Mucosa of descending colon (tissue), 3 donors: ENCODE measurements at regions not wholly inside any gene's neighbourhood (a gene's known extent, or its start where the extent isn't known, plus 50 kb on each side); places are given as distances from the start of the nearest gene placed in this dataset.
A peak's percentile ranks its signal among the peaks of the same experiment; 100 is the strongest.
"Not testable (repeated sequence)": the region's sequence is repeated elsewhere in the genome, so short reads cannot be mapped to it uniquely, and the experiment has no call there.

Source experiments
- ATAC-seq: fragments of 200-7000 bp; cut with Tn5 transposase; one replicate; pipeline ENCODE4 v1.9.1; 2020; ENCODE audit warnings: mild to moderate bottlenecking, moderate library complexity
- DNase-seq, 3 donors: peaks; one replicate each; pipeline ENCODE4 v3.0.0-alpha.2; 2020
- H3K36me3 ChIP-seq: fragments of 200-600 bp; one replicate; pipeline ENCODE4 v1.8.0; 2021; ENCODE audit warnings: low read depth, mild to moderate bottlenecking
- H3K4me1 ChIP-seq: fragments of 200-600 bp; one replicate; pipeline ENCODE4 v1.8.0; 2021; ENCODE audit warnings: low read depth, mild to moderate bottlenecking
- H3K4me3 ChIP-seq: fragments of 200-600 bp; one replicate; pipeline ENCODE4 v1.8.0; 2021; ENCODE audit warnings: mild to moderate bottlenecking
- H3K9me3 ChIP-seq: fragments of 200-600 bp; one replicate; pipeline ENCODE4 v1.8.0; 2021; ENCODE audit warnings: mild to moderate bottlenecking
- intact Hi-C, 2 donors: fragments of 100-400 bp; cut with DNase I in 1 of 2; cut with micrococcal nuclease in 1 of 2; formaldehyde crosslinking; loops; one replicate each; pipeline versions ENCODE4 v1.11.0 to v1.11.1; 2022; cut with DNase I, micrococcal nuclease
- TF ChIP-seq, protein P1 (sequence below): fragments of 200-600 bp; IDR thresholded peaks from one replicate; pipeline ENCODE4 v1.8.0; 2022; ENCODE audit warnings: antibody characterized with exemption, mild to moderate bottlenecking
- donor health status: DM: no; HTN: no; CAD: no; lungs with moderate emphysema.
- donor health status: DM: no; HTN: no; CAD: no.
- donor health status: DM: no; HTN: yes; CAD: no.

DNA sequence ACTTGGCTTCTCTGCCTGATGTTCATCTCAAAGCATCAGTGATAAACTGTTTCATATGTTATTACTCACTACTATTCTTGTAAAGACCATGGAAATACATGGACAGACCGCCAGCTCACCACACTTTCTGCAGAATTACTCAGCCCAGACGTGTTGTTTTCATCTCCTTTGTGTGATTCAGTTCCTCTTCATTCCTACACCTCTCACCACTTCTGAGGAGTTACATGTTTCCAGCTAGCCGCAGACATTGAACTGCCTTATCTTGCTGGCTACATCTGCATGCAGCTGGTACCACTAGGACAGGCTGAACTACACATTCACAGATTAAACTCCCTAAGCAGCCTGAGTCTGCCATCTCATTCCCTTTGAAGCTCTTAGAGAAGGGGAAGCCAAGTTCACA lies 443.2 kb upstream of the FGF16 start:
- Histone ChIP-seq H3K36me3 (no peaks in the 10 kb centered on the region), H3K4me1 (no peaks in the 10 kb centered on the region), H3K9me3 (no peaks in the 10 kb centered on the region), H3K4me3 (no peak overlapping the region)
- intact Hi-C loops, result no loop called here
- ATAC-seq (no peak), DNase-seq (no peak)
- TF ChIP-seq, protein P1, sequence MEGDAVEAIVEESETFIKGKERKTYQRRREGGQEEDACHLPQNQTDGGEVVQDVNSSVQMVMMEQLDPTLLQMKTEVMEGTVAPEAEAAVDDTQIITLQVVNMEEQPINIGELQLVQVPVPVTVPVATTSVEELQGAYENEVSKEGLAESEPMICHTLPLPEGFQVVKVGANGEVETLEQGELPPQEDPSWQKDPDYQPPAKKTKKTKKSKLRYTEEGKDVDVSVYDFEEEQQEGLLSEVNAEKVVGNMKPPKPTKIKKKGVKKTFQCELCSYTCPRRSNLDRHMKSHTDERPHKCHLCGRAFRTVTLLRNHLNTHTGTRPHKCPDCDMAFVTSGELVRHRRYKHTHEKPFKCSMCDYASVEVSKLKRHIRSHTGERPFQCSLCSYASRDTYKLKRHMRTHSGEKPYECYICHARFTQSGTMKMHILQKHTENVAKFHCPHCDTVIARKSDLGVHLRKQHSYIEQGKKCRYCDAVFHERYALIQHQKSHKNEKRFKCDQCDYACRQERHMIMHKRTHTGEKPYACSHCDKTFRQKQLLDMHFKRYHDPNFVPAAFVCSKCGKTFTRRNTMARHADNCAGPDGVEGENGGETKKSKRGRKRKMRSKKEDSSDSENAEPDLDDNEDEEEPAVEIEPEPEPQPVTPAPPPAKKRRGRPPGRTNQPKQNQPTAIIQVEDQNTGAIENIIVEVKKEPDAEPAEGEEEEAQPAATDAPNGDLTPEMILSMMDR, result no peak

DNA sequence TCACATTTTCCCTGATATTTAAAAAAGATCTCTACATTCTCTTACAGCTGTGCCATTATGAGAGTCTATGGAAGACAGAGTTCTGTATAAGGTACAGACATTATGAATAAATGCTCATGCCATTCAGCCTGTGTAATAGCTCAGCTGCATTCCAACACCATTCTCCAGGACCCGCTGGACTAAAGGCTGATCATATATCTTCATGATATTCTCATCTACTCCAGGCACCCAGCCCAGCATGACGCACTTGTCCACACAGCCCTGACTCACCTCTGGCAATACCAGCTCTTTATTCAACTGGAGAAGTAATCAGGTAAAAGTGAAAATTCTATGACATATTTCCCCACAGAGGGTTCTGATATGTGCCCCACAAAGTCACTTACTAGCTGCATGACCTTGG lies 437.5 kb upstream of the FGF16 start:
- Histone ChIP-seq H3K9me3 (no peaks in the 10 kb centered on the region), H3K36me3 (no peaks in the 10 kb centered on the region), H3K4me3 (no peak overlapping the region), H3K4me1 (no peaks in the 10 kb centered on the region)
- DNase-seq (no peak), ATAC-seq (no peak)
- intact Hi-C loops, result no loop called here
- TF ChIP-seq, protein P1, result no peak

DNA sequence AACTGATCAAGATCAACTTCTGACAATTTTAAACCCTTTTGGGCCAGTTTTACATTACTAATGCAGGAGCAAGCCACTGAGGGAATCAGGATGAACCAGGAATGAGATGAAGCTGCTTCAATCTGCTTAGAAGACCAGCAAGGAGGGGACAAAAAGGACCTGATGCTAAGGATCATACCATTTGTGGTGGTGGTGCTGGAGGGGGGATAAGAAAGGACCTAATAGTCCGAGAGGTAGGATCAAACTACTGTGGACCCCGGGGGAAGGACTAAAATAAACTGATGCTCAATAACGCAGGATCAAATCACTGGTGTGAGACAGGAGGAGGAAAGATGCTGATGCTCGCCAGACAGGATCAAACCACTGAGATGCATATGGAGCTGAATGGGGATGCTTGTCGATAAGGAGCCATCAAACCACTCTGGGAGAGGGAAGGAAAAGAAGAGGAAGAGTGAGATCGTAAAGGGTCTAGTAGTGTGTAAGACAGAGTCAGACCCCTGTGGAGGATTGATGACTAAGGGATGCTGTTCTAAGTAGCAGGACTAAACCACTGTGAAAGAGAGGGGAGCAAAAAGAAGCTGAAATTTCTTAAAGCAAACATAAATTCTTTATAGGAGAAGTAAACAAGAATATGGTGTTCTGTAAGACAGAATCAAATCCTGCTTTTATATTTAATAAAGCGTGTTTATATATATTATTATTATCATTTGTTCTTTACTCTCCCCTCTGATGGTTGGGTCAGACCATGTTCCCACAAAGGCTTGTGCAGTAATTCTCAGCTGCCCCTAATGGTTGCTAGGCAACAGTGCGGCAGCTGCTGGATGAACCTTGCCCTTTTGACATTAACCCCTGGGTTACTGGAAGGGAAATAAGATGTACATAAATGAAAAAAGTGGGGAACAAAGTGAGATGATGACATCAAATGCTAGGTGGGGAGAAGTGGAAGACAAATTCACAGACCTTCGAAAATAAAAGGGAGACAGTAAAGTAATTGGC lies 432.5 kb upstream of the FGF16 start:
- no peaks in the 10 kb centered on the region for H3K36me3 ChIP-seq
- TF ChIP-seq, protein P1, result no peak
- H3K4me3 ChIP-seq, result no peak overlapping the region
- H3K9me3 ChIP-seq, result no peaks in the 10 kb centered on the region
- ATAC-seq, result no peak
- intact Hi-C loops, result no loop called here
- DNase-seq, result no peak
- H3K4me1 ChIP-seq, result no peaks in the 10 kb centered on the region

DNA sequence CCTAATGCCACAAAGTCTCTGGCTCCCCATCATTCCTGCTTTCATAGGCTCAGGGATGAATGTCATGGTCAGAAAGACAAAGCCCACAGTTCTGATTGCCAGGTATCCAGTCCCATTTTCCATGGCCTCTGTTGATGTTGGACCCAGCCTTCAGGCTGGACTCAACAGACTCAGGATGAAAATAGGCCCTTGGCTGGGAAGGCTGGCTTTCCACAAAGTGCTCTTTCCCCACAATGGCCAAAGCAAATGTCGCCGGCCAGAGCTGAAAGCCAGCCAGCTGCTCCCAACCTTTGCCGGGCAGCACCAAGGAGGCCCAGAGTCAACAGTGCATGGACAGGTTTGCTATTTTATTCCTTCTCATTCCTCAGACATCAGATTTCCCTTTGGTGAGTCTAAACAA lies 430.1 kb upstream of the FGF16 start:
- TF ChIP-seq, protein P1, result no peak
- no peaks in the 10 kb centered on the region for H3K9me3 ChIP-seq
- ATAC-seq (no peak), DNase-seq (no peak)
- H3K4me3 ChIP-seq, result no peak overlapping the region
- intact Hi-C loops, result no loop called here
- no peaks in the 10 kb centered on the region for H3K4me1 ChIP-seq
- no peaks in the 10 kb centered on the region for H3K36me3 ChIP-seq

DNA sequence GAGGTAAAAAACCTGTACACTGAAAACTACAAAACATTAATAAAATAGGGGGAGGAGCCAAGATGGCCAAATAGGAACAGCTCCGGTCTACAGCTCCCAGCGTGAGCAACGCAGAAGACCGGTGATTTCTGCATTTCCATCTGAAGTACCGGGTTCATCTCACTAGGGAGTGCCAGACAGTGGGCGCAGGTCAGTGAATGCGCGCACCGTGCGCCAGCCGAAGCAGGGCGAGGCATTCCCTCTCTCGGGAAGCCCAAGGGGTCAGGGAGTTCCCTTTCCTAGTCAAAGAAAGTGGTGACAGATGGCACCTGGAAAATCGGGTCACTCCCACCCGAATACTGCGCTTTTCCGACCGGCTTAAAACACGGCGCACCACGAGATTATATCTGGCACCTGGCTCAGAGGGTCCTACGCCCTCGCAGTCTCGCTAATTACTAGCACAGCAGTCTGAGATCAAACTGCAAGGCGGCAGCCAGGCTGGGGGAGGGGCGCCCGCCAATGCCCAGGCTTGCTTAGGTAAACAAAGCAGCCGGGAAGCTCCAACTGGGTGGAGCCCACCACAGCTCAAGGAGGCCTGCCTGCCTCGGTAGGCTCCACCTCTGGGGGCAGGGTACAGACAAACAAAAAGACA lies 400.9 kb upstream of the FGF16 start:
- peak in 2 of 3 donors; percentile 17 to 34 for DNase-seq
- H3K36me3 ChIP-seq, H3K4me3 ChIP-seq, ATAC-seq, intact Hi-C loops, H3K4me1 ChIP-seq, H3K9me3 ChIP-seq: not testable (repeated sequence)

DNA sequence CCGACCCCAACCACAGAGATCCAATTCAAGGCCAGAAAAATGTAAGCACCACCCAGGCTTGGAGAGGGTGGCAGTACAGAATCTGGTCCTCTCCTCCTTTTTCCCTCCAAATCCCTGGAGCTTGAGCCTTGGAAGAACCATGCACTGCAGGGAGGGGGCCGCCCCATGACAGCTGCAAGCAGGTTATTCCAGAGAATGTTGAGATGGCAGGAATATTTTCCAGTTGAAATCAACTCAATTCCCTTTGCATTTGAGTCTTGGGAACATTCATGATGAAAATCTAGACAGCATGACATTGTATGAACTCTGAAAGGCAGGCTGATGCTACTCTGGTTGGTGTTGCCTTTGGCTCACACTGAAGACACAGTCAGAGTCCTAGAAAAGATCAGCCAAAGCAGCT lies 386.6 kb upstream of the FGF16 start:
- Histone ChIP-seq H3K4me1 (no peaks in the 10 kb centered on the region), H3K4me3 (no peak overlapping the region), H3K9me3 (no peaks in the 10 kb centered on the region), H3K36me3 (no peaks in the 10 kb centered on the region)
- DNase-seq, result no peak
- ATAC-seq, result no peak
- intact Hi-C loops, result no loop called here
- TF ChIP-seq, protein P1, result no peak
